PFSK-1 (cell line): ENCODE measurements at regions not wholly inside any gene's neighbourhood (a gene's known extent, or its start where the extent isn't known, plus 50 kb on each side); places are given as distances from the start of the nearest gene placed in this dataset.

ENCODE experiments used
- POLR2AphosphoS5 ChIP-seq: IDR thresholded peaks from 2 replicates; pipeline ENCODE4 v1.6.1; 2012; ENCODE audit warnings: low read depth, mild to moderate bottlenecking, control low read depth, low read length, moderate library complexity
- SIN3A ChIP-seq: IDR thresholded peaks from 2 replicates; pipeline ENCODE4 v1.6.1; 2012; ENCODE audit warnings: mild to moderate bottlenecking, low read length, moderate library complexity, borderline replicate concordance; ENCODE audit not compliant: insufficient read depth
- TAF1 ChIP-seq: IDR thresholded peaks from 2 replicates; pipeline ENCODE4 v1.6.1; 2012; ENCODE audit warnings: low read length, control low read depth, borderline replicate concordance; ENCODE audit not compliant: insufficient read depth

- TF ChIP-seq SIN3A (no peak), POLR2AphosphoS5 (no peak), TAF1 (no peak)
Observed at GRCh38 chr2:162926907-162927306, 88.3 kb upstream of the KCNH7 start.
